ENCODE measurements at regions not wholly inside any gene's neighbourhood (a gene's known extent, or its start where the extent isn't known, plus 50 kb on each side); places are given as distances from the start of the nearest gene placed in this dataset.

DNA sequence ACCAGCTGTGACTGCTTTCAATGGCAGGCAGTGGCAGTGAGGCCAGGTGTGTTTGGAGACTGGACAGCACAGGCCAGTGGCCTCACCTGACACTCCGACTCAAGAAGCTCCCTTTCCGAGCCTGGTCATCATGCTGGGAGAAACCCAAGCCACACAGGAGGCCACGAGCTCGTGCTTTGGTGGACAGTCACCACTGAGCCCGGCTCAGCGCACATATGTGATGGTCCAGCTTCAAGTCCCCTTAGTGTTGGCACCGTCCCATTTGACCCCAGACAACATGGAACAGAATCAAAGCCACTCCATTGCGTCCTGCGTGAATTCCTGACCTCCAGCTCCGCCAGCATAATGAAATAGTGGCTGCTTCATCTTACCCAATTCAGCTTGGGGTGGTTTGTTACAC lies 64.0 kb upstream of the PPP1R26 start:
- Histone ChIP-seq H3K9me3 (no peaks in the 10 kb centered on the region), H3K27me3 (peaks cover 0 to 6% (median 3%) of the 10 kb centered on the region in 3 donors), H3K36me3 (no peaks in the 10 kb centered on the region), H3K4me1 (no peaks in the 10 kb centered on the region), H3K27ac (no peak overlapping the region), H3K4me3 (no peak overlapping the region)
- TF ChIP-seq, protein P1, sequence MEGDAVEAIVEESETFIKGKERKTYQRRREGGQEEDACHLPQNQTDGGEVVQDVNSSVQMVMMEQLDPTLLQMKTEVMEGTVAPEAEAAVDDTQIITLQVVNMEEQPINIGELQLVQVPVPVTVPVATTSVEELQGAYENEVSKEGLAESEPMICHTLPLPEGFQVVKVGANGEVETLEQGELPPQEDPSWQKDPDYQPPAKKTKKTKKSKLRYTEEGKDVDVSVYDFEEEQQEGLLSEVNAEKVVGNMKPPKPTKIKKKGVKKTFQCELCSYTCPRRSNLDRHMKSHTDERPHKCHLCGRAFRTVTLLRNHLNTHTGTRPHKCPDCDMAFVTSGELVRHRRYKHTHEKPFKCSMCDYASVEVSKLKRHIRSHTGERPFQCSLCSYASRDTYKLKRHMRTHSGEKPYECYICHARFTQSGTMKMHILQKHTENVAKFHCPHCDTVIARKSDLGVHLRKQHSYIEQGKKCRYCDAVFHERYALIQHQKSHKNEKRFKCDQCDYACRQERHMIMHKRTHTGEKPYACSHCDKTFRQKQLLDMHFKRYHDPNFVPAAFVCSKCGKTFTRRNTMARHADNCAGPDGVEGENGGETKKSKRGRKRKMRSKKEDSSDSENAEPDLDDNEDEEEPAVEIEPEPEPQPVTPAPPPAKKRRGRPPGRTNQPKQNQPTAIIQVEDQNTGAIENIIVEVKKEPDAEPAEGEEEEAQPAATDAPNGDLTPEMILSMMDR (IDR thresholded peaks at IDR 0.05 in 4 of 5, conservative IDR thresholded peaks at IDR 0.05 in 1 of 5): no peak
- intact Hi-C loops (cut with DNase I; ENCODE audit: low total_unique reads): no loop called here
- ATAC-seq: no peak
- DNase-seq: no peak
- in situ Hi-C loops (cut with MboI; ENCODE audit: low sequenced_read_pairs in 4 of 4): loop anchor here in 3 of 4 donors (10.0 to 25.0 kb wide), 2 partner anchors 328 to 331 kb away; partner anchors contain the start of gene OLFM1 (in 3 of the 3)

GRCh38 chr9:135416664-135417290 lies 62.8 kb upstream of the PPP1R26 start:
- Histone ChIP-seq H3K36me3 (no peaks in the 10 kb centered on the region), H3K27ac (no peak overlapping the region), H3K4me3 (no peak overlapping the region), H3K27me3 (peaks cover 3 to 12% (median 5%) of the 10 kb centered on the region in 3 donors), H3K9me3 (no peaks in the 10 kb centered on the region), H3K4me1 (no peaks in the 10 kb centered on the region)
- ATAC-seq: no peak
- in situ Hi-C loops (cut with MboI; ENCODE audit: low sequenced_read_pairs in 4 of 4) (loop anchor here in 3 of 4 donors (10.0 to 25.0 kb wide), 2 partner anchors 329 to 332 kb away; partner anchors contain the start of gene OLFM1 (in 3 of the 3)), intact Hi-C loops (cut with DNase I; ENCODE audit: low total_unique reads) (no loop called here)
- TF ChIP-seq, protein P1 (IDR thresholded peaks at IDR 0.05 in 4 of 5, conservative IDR thresholded peaks at IDR 0.05 in 1 of 5): no peak
- no peak for TF ChIP-seq POLR2A (IDR thresholded peaks at IDR 0.05)
- no peak for DNase-seq

GRCh38 chr9:135418161-135418560 lies 61.4 kb upstream of the PPP1R26 start:
- Histone ChIP-seq H3K36me3 (no peaks in the 10 kb centered on the region), H3K27ac (no peak overlapping the region), H3K4me1 (no peaks in the 10 kb centered on the region), H3K4me3 (no peak overlapping the region), H3K27me3 (peaks cover 10 to 15% (median 12%) of the 10 kb centered on the region in 3 donors), H3K9me3 (no peaks in the 10 kb centered on the region)
- no peak for TF ChIP-seq POLR2A (IDR thresholded peaks at IDR 0.05)
- TF ChIP-seq, protein P1 (IDR thresholded peaks at IDR 0.05 in 4 of 5, conservative IDR thresholded peaks at IDR 0.05 in 1 of 5): no peak
- intact Hi-C loops (cut with DNase I; ENCODE audit: low total_unique reads): no loop called here
- in situ Hi-C loops (cut with MboI; ENCODE audit: low sequenced_read_pairs in 4 of 4): loop anchor here in 3 of 4 donors (10.0 to 25.0 kb wide), 2 partner anchors 331 to 333 kb away; partner anchors contain the start of gene OLFM1 (in 3 of the 3)
- no peak for DNase-seq
- no peak for ATAC-seq

DNA sequence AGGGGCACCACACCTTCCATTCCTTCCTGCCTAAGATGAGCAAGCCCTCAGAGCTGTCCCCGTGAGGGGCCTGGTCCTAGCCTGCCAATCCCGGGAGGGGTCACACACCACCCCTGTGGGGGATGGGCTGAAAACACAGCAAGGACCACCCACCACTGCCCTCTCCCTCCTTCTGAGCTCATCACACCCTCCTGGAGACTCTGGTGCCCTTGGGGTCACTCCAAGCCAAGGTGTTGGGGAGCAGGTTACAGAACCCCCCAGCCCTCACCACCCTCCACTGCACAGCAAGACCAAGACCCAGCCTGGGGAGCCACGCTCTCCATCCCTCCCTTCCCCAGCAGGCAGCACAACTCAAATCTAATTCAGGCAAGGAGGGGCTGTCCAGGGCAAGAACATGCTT lies 60.5 kb upstream of the PPP1R26 start:
- in situ Hi-C loops (cut with MboI; ENCODE audit: low sequenced_read_pairs in 4 of 4) (loop anchor here in 3 of 4 donors (10.0 to 25.0 kb wide), 2 partner anchors 332 to 334 kb away; partner anchors contain the start of gene OLFM1 (in 3 of the 3)), intact Hi-C loops (cut with DNase I; ENCODE audit: low total_unique reads) (no loop called here)
- no peak for DNase-seq
- no peak overlapping the region for H3K27ac ChIP-seq
- peaks cover 10 to 21% (median 12%) of the 10 kb centered on the region in 3 donors for H3K27me3 ChIP-seq
- no peaks in the 10 kb centered on the region for H3K36me3 ChIP-seq
- H3K4me3 ChIP-seq: no peak overlapping the region
- H3K4me1 ChIP-seq: no peaks in the 10 kb centered on the region
- ATAC-seq: no peak
- no peaks in the 10 kb centered on the region for H3K9me3 ChIP-seq
- TF ChIP-seq, protein P1 (IDR thresholded peaks at IDR 0.05 in 4 of 5, conservative IDR thresholded peaks at IDR 0.05 in 1 of 5): no peak
- no peak for TF ChIP-seq POLR2A (IDR thresholded peaks at IDR 0.05)

Data from gastrocnemius medialis (tissue), 4 donors.